Caco-2 (cell line): ENCODE measurements at regions not wholly inside any gene's neighbourhood (a gene's known extent, or its start where the extent isn't known, plus 50 kb on each side); places are given as distances from the start of the nearest gene placed in this dataset.
"Not testable (repeated sequence)": the region's sequence is repeated elsewhere in the genome, so short reads cannot be mapped to it uniquely, and the experiment has no call there.

Experiments
- BruUV-seq: library from RNA; stranded (reverse); fragments of 400-500 nt; replicated peaks from 2 replicates; lab custom pipeline; 2021; lab: Mats Ljungman, UMichigan
- CTCF ChIA-PET: fragments of 300-600 bp; sonication (Branson Sonifier 250); formaldehyde crosslinking; loops from one replicate; lab custom pipeline; 2022; ENCODE audit warnings: antibody characterized with exemption; lab: Charles Lee
- POLR2A ChIA-PET: fragments of 300-600 bp; sonication (Branson Sonifier 250); formaldehyde crosslinking; loops from one replicate; lab custom pipeline; 2022; ENCODE audit warnings: antibody characterized with exemption; lab: Charles Lee
- DNase-seq, 2 experiments: peaks; one replicate each; pipeline versions ENCODE4 v3.0.0 to v3.0.0-alpha.2; 2020 to 2022
- H3K27me3 ChIP-seq: replicated peaks from 2 replicates; pipeline ENCODE4 v1.6.0; 2011; ENCODE audit warnings: low read length; ENCODE audit not compliant: control insufficient read depth, insufficient read depth
- H3K36me3 ChIP-seq: 2 replicates; pipeline ENCODE4 v1.5.1; 2011; ENCODE audit warnings: low read length; ENCODE audit not compliant: control insufficient read depth, insufficient read depth
- H3K4me1 ChIP-seq: fragments of 250-450 bp; sonication (Bioruptor Pico); 2 replicates; pipeline ENCODE4 v1.5.1; 2020; ENCODE audit warnings: mild to moderate bottlenecking
- H3K4me3 ChIP-seq: 2 replicates; pipeline ENCODE4 v1.5.1; 2011; ENCODE audit warnings: low read depth, mild to moderate bottlenecking, control low read depth, low read length
- H3K9me3 ChIP-seq: fragments of 250-450 bp; sonication (Bioruptor Pico); 2 replicates; pipeline ENCODE4 v1.5.1; 2020; ENCODE audit warnings: mild to moderate bottlenecking, moderate library complexity
- H3K27ac Mint-ChIP-seq: one replicate; pipeline ENCODE4 v1.8.0; 2022; ENCODE audit warnings: mixed read lengths; ENCODE audit not compliant: unreplicated experiment
- H3K27me3 Mint-ChIP-seq: one replicate; pipeline ENCODE4 v1.8.0; 2022; ENCODE audit warnings: mixed read lengths; ENCODE audit not compliant: insufficient read depth, unreplicated experiment
- H3K36me3 Mint-ChIP-seq: one replicate; pipeline ENCODE4 v1.8.0; 2022; ENCODE audit warnings: mild to moderate bottlenecking, mixed read lengths; ENCODE audit not compliant: insufficient read depth, unreplicated experiment
- H3K4me1 Mint-ChIP-seq: one replicate; pipeline ENCODE4 v1.8.0; 2022; ENCODE audit warnings: low read depth, mixed read lengths; ENCODE audit not compliant: unreplicated experiment
- H3K4me3 Mint-ChIP-seq: one replicate; pipeline ENCODE4 v1.8.0; 2022; ENCODE audit warnings: mild to moderate bottlenecking, moderate library complexity, mixed read lengths; ENCODE audit not compliant: unreplicated experiment
- H3K9me3 Mint-ChIP-seq: one replicate; pipeline ENCODE4 v1.8.0; 2022; ENCODE audit warnings: mixed read lengths; ENCODE audit not compliant: unreplicated experiment
- intact Hi-C: fragments of 100-400 bp; cut with micrococcal nuclease; formaldehyde crosslinking; loops from one replicate; pipeline ENCODE4 v1.10.0; 2022; ENCODE audit not compliant: unreplicated experiment
- TF ChIP-seq, protein P1 (sequence below), 2 experiments: fragments of 200-600 bp in 1 of 2; IDR thresholded peaks; 1 replicate in 1 of 2; 2 replicates in 1 of 2; pipeline versions ENCODE4 v1.5.1 to v1.8.0; 2011 to 2022; ENCODE audit warnings: antibody characterized with exemption in 1 of 2, control low read depth in 1 of 2, inconsistent platforms in 1 of 2, low read depth in 1 of 2, low read length in 1 of 2, mild to moderate bottlenecking in 1 of 2, moderate library complexity in 1 of 2; ENCODE audit not compliant: insufficient read depth in 1 of 2, severe bottlenecking in 1 of 2, unreplicated experiment in 1 of 2

DNA sequence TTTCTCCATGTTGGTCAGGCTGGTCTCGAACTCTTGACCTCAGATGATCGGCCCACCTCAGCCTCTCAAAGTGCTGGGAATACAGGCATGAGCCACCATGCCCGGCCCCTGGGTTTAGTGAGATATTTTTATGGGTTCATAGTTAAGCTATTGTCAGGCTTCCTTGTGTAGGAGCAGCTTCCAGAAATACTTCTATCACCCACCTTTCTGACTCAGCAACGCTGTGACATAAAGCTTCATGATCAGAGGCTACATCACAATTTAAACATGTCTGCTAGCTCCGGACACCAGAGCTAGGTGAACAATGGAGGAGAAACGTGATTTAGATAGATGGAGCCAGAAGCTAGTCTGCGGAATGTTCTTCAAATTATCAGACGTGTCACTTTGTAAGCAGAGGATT, 295.8 kb upstream of the LYZL1 start:
- POLR2A ChIA-PET = no interaction called here
- Histone ChIP-seq H3K36me3 (no peaks in the 10 kb centered on the region), H3K27me3 (no peaks in the 10 kb centered on the region), H3K4me1 (peaks cover 42% of the 10 kb centered on the region), H3K9me3 (peaks cover 7% of the 10 kb centered on the region; the same call in 1 of the 2 replicates), H3K4me3 (no peak overlapping the region)
- intact Hi-C loops = loop anchor here (10.0 kb wide), 1 partner anchor 242 kb away; no protein-coding TSS in a partner anchor
- Mint-ChIP-seq H3K27ac (peak overlapping the region; percentile 91), H3K27me3 (no peaks in the 10 kb centered on the region), H3K9me3 (peaks cover 10% of the 10 kb centered on the region), H3K4me1 (peaks cover 44% of the 10 kb centered on the region), H3K36me3 (peaks cover 6% of the 10 kb centered on the region), H3K4me3 (no peak overlapping the region)
- no TSS peak for BruUV-seq
- no peak for DNase-seq
- CTCF ChIA-PET = interaction anchor here (2.7 kb wide), 1 partner anchor 329 kb away, joined by 36 read pairs; no protein-coding TSS in a partner anchor
- TF ChIP-seq, protein P1, sequence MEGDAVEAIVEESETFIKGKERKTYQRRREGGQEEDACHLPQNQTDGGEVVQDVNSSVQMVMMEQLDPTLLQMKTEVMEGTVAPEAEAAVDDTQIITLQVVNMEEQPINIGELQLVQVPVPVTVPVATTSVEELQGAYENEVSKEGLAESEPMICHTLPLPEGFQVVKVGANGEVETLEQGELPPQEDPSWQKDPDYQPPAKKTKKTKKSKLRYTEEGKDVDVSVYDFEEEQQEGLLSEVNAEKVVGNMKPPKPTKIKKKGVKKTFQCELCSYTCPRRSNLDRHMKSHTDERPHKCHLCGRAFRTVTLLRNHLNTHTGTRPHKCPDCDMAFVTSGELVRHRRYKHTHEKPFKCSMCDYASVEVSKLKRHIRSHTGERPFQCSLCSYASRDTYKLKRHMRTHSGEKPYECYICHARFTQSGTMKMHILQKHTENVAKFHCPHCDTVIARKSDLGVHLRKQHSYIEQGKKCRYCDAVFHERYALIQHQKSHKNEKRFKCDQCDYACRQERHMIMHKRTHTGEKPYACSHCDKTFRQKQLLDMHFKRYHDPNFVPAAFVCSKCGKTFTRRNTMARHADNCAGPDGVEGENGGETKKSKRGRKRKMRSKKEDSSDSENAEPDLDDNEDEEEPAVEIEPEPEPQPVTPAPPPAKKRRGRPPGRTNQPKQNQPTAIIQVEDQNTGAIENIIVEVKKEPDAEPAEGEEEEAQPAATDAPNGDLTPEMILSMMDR (IDR thresholded peaks at IDR 0.05; ENCODE audit: insufficient read depth in 1 of 2, low read depth in 1 of 2, low read length in 1 of 2, severe bottlenecking in 1 of 2, unreplicated experiment in 1 of 2) = no peak

DNA sequence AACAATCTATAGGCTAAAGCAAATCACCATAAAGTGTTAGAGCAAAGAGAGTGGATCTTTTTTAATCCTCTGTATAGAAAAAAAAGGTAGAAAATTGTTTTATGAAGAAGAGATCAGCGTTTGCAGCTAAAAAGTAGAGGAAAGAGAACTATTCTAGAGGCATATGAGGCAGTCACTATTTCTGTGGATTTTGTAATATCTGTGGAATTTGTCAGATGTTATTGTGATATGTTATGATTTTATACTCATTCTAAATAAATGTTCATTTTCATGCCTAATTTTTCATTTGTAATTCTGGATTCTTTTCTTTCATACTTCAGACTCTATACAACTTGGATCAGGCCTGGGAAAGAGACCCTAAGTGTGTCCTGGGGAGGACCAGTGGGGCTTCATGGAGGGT, 295.0 kb upstream of the LYZL1 start:
- POLR2A ChIA-PET = interaction anchor here (0.6 kb wide), 1 partner anchor 328 kb away, joined by 3 read pairs; no protein-coding TSS in a partner anchor

DNA sequence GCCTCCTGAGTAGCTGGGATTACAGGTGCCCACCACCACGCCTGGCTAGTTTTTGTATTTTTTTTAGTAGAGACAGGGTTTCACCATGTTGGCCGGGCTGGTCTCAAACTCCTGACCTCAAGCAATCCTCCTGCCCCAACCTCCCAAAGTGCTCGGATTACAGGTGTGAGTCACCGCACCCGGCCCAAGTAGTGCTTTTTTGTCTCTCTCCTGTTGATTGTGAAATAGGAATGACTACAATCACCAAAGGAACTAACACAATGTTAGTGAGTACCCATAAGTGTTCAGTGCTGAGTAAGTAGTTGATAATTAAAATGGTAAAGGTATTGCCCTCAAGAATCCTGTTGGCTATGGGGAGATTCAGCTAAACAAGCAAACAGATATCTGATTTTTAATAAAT, 294.1 kb upstream of the LYZL1 start:
- peaks cover 45% of the 10 kb centered on the region for H3K4me1 Mint-ChIP-seq
- H3K4me3 Mint-ChIP-seq, H3K4me3 ChIP-seq, H3K9me3 ChIP-seq, H3K27me3 Mint-ChIP-seq, H3K27me3 ChIP-seq, H3K36me3 Mint-ChIP-seq, POLR2A ChIA-PET, H3K27ac Mint-ChIP-seq, BruUV-seq, CTCF ChIA-PET, H3K36me3 ChIP-seq, DNase-seq: not testable (repeated sequence)
- peaks cover 44% of the 10 kb centered on the region for H3K4me1 ChIP-seq
- H3K9me3 Mint-ChIP-seq = peaks cover 10% of the 10 kb centered on the region
- intact Hi-C loops = loop anchor here (10.0 kb wide), 1 partner anchor 240 kb away; no protein-coding TSS in a partner anchor

More for the DNA sequence above, 295.0 kb upstream of the LYZL1 start:
- peaks cover 44% of the 10 kb centered on the region for H3K4me1 ChIP-seq
- DNase-seq = no peak
- Mint-ChIP-seq H3K27ac (peak overlapping the region; percentile 91), H3K4me1 (peaks cover 45% of the 10 kb centered on the region), H3K9me3 (peaks cover 10% of the 10 kb centered on the region), H3K36me3 (peaks cover 6% of the 10 kb centered on the region), H3K4me3 (no peak overlapping the region), H3K27me3 (no peaks in the 10 kb centered on the region)
- TF ChIP-seq, protein P1 (IDR thresholded peaks at IDR 0.05; ENCODE audit: insufficient read depth in 1 of 2, low read depth in 1 of 2, low read length in 1 of 2, severe bottlenecking in 1 of 2, unreplicated experiment in 1 of 2) = no peak
- CTCF ChIA-PET = no interaction called here
- no peaks in the 10 kb centered on the region for H3K27me3 ChIP-seq
- no TSS peak for BruUV-seq
- H3K4me3 ChIP-seq = no peak overlapping the region
- H3K36me3 ChIP-seq = no peaks in the 10 kb centered on the region
- intact Hi-C loops = loop anchor here (10.0 kb wide), 1 partner anchor 241 kb away; no protein-coding TSS in a partner anchor
- peaks cover 7% of the 10 kb centered on the region; the same call in 1 of the 2 replicates for H3K9me3 ChIP-seq
